Keratinocyte (primary cell): ENCODE measurements at regions not wholly inside any gene's neighbourhood (a gene's known extent, or its start where the extent isn't known, plus 50 kb on each side); places are given as distances from the start of the nearest gene placed in this dataset.

ENCODE experiments used
- DNase-seq: peaks from one replicate; pipeline ENCODE4 v3.0.0-alpha.2; 2011; ENCODE audit warnings: low read depth, missing footprints, low spot score
- FAIRE-seq: peaks from 2 replicates; lab custom pipeline; 2011; peaks lifted over from hg19 to GRCh38; lab: Jason Lieb, UNC
- H2AFZ ChIP-seq: 2 replicates; pipeline ENCODE4 v1.6.0; 2012; ENCODE audit warnings: low read length, control low read depth, inconsistent platforms; ENCODE audit not compliant: control insufficient read depth
- H3K27ac ChIP-seq: 2 replicates; pipeline ENCODE4 v1.5.1; 2011; ENCODE audit warnings: low read length; ENCODE audit not compliant: control insufficient read depth, insufficient read depth
- H3K27me3 ChIP-seq: 3 replicates; pipeline ENCODE4 v1.6.0; 2011; ENCODE audit warnings: low read length; ENCODE audit not compliant: control insufficient read depth, insufficient read depth; ENCODE audit errors: extremely low read depth
- H3K36me3 ChIP-seq, 2 experiments: 2 replicates in 1 of 2; 3 replicates in 1 of 2; pipeline ENCODE4 v1.5.1; 2011; ENCODE audit warnings: low read length in 2 of 2, mild to moderate bottlenecking in 1 of 2; ENCODE audit not compliant: control insufficient read depth in 2 of 2, insufficient read depth in 2 of 2; ENCODE audit errors: extremely low read depth in 1 of 2
- H3K4me1 ChIP-seq: 3 replicates; pipeline ENCODE4 v1.5.1; 2011; ENCODE audit warnings: low read length; ENCODE audit not compliant: control insufficient read depth, insufficient read depth; ENCODE audit errors: extremely low read depth
- H3K4me2 ChIP-seq: 3 replicates; pipeline ENCODE4 v1.6.0; 2011; ENCODE audit warnings: low read depth, low read length; ENCODE audit not compliant: control insufficient read depth, insufficient read depth; ENCODE audit errors: extremely low read depth
- H3K4me3 ChIP-seq, 3 experiments: fragments of 200-600 bp in 1 of 3; sonication (generic) in 1 of 3; 2 replicates in 2 of 3; 3 replicates in 1 of 3; pipeline ENCODE4 v1.5.1; 2011 to 2016; ENCODE audit warnings: low read length in 3 of 3, mild to moderate bottlenecking in 3 of 3, control low read depth in 2 of 3, inconsistent platforms in 1 of 3, low read depth in 1 of 3, mixed read lengths in 1 of 3, mixed run types in 1 of 3, moderate library complexity in 1 of 3; ENCODE audit not compliant: control insufficient read depth in 2 of 3, insufficient read depth in 2 of 3; ENCODE audit errors: extremely low read depth in 1 of 3
- H3K79me2 ChIP-seq: 2 replicates; pipeline ENCODE4 v1.6.0; 2012; ENCODE audit warnings: low read length; ENCODE audit not compliant: control insufficient read depth, insufficient read depth
- H3K9ac ChIP-seq: 3 replicates; pipeline ENCODE4 v1.6.0; 2011; ENCODE audit warnings: low read length; ENCODE audit not compliant: control insufficient read depth, insufficient read depth; ENCODE audit errors: extremely low read depth
- H3K9me1 ChIP-seq: 3 replicates; pipeline ENCODE4 v1.6.0; 2011; ENCODE audit warnings: low read length; ENCODE audit not compliant: control insufficient read depth, insufficient read depth; ENCODE audit errors: extremely low read depth
- H3K9me3 ChIP-seq: 2 replicates; pipeline ENCODE4 v1.5.1; 2012; ENCODE audit warnings: low read depth, low read length; ENCODE audit not compliant: control insufficient read depth
- H4K20me1 ChIP-seq: 3 replicates; pipeline ENCODE4 v1.6.0; 2011; ENCODE audit warnings: low read length; ENCODE audit not compliant: control insufficient read depth, insufficient read depth; ENCODE audit errors: extremely low read depth
- CTCF ChIP-seq, 3 experiments: IDR thresholded peaks in 1 of 3; conservative IDR thresholded peaks in 1 of 3; optimal IDR thresholded peaks in 1 of 3; 2 replicates in 2 of 3; 3 replicates in 1 of 3; pipeline versions ENCODE3 to v1.5.1; 2011; ENCODE audit warnings: low read length in 3 of 3, mild to moderate bottlenecking in 3 of 3, moderate library complexity in 2 of 3, control low read depth in 1 of 3, inconsistent platforms in 1 of 3; ENCODE audit not compliant: insufficient read depth in 2 of 3; ENCODE audit errors: extremely low read depth in 1 of 3
- EZH2 ChIP-seq: IDR thresholded peaks from one replicate; pipeline ENCODE4 v1.6.1; 2012; ENCODE audit warnings: inconsistent platforms, mild to moderate bottlenecking, low read length, moderate library complexity
- dilution Hi-C: fragments of 300-500 bp; cut with MboI; formaldehyde crosslinking; loops from one replicate; pipeline ENCODE4 v1.7.0; 2020; ENCODE audit warnings: low sequenced_read_pairs; ENCODE audit not compliant: extremely low pct_ligation_motif_present

GRCh38 chr11:106399076-106399511 lies 321.6 kb downstream of the AASDHPPT start:
- Histone ChIP-seq H3K9me3 (peaks cover 9% of the 10 kb centered on the region), H3K79me2 (no peaks in the 10 kb centered on the region), H3K27me3 (no peaks in the 10 kb centered on the region), H3K4me3 (no peak overlapping the region), H2AFZ (peak overlapping the region; percentile 41), H3K9me1 (no peaks in the 10 kb centered on the region), H3K36me3 (no peaks in the 10 kb centered on the region), H3K4me1 (peaks cover 21% of the 10 kb centered on the region), H3K4me2 (peak overlapping the region; percentile 54), H3K27ac (peak overlapping the region; percentile 60), H4K20me1 (no peaks in the 10 kb centered on the region), H3K9ac (no peak overlapping the region)
- FAIRE-seq = peak; percentile 92
- DNase-seq = peak; percentile 81
- TF ChIP-seq CTCF (optimal IDR thresholded peaks at IDR 0.05 in 1 of 3, IDR thresholded peaks at IDR 0.05 in 1 of 3, conservative IDR thresholded peaks at IDR 0.05 in 1 of 3; ENCODE audit: extremely low read depth in 1 of 3, insufficient read depth in 2 of 3, low read length in 3 of 3) = no peak
- TF ChIP-seq EZH2 = no peak
- dilution Hi-C loops = no loop called here

- Histone ChIP-seq H3K79me2 (no peaks in the 10 kb centered on the region), H3K4me1 (peaks cover 21% of the 10 kb centered on the region), H2AFZ (peak overlapping the region; percentile 41), H3K9me3 (peaks cover 9% of the 10 kb centered on the region), H3K9me1 (no peaks in the 10 kb centered on the region), H3K36me3 (no peaks in the 10 kb centered on the region), H3K4me2 (peak overlapping the region; percentile 47), H3K27ac (peak overlapping the region; percentile 60), H3K4me3 (no peak overlapping the region), H3K9ac (no peak overlapping the region), H3K27me3 (no peaks in the 10 kb centered on the region), H4K20me1 (no peaks in the 10 kb centered on the region)
- no peak for FAIRE-seq
- no peak for DNase-seq
- dilution Hi-C loops = no loop called here
- TF ChIP-seq EZH2 = no peak
- no peak for TF ChIP-seq CTCF (optimal IDR thresholded peaks at IDR 0.05 in 1 of 3, IDR thresholded peaks at IDR 0.05 in 1 of 3, conservative IDR thresholded peaks at IDR 0.05 in 1 of 3; ENCODE audit: extremely low read depth in 1 of 3, insufficient read depth in 2 of 3, low read length in 3 of 3)
Measured at GRCh38 chr11:106399624-106400023, 322.2 kb downstream of the AASDHPPT start.
